NCI-H345 treated with DMSO at 0.1 percent for 48 hours (cell line): ENCODE measurements at regions not wholly inside any gene's neighbourhood (a gene's known extent, or its start where the extent isn't known, plus 50 kb on each side); places are given as distances from the start of the nearest gene placed in this dataset.

Experiments used
- DNase-seq: peaks from one replicate; lab custom pipeline; 2025; ENCODE audit not compliant: unreplicated experiment; lab: John Stamatoyannopoulos, UW

DNA sequence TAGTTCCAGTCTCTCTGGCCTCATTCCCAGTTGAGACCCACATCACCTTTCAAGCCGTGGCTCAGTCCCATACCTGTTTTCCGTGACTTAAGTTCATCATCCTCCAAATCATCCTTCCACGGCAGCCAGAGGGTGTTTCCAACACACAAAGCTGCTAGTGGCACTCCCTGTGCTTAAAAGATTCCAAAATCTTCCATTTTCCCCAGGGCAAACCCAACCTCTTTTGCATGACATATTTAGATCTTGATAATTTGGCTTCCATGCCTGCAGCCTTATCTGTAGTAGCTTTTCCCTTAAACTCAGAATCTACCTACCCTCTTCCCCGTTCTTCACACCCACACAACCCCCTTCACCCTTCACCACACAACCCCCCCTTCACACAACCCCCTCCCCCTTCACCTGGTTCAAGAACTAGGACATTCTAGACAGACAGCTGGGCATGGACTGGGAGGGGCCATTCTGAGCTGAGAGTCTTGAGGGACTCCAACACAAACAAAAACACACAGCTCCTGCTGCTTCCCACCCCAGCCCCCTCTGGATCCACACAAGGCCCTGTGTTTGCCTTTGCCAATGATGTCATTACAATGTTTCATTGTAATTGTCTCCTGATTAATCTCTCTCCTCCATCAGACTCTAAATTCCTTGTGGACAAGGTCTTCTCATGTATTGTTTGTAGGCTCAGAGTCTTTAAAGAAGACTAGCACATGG lies 268.2 kb downstream of the SH3GL2 start:
- DNase-seq = peak; percentile 39

DNA sequence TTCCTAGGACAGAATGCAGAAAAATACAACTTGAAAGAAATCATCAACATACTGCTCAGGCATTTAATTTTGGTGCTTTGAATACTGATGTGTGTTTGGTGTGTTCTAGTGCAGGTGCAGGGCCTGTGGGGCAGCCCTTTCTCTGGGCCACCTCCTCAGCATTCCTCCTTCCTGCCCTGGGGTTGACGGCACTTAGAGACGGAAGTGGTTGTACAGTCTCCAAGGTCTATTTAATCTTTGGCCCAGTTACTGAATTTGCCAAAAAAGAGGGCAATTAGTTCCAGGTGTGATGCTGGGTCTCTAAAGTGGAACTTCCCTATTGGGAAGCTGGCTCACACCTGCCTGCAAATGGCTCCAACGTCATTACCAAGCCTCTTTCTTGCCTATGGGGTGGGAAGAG lies 269.0 kb downstream of the SH3GL2 start:
- peak; percentile 9 for DNase-seq

DNA sequence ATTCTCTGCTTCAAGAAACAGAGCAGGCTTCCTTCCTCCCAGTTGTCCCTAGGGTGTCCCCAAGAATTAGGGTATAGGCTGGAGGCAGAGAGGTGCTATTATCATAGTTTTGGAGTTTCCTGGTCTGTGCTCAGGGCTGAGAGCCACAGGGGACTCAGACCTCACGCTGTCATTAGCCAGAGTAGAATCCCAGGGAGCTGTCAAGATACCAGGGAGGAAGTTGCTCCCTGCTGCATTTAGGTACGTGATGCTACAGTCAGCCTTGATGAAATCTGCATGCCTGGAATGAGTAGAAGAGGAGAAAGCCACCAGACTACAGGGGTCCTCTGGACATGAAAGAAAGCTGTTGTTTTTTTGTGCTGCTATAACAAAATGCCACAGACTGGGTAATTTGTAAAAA lies 273.2 kb downstream of the SH3GL2 start:
- DNase-seq = no peak

DNA sequence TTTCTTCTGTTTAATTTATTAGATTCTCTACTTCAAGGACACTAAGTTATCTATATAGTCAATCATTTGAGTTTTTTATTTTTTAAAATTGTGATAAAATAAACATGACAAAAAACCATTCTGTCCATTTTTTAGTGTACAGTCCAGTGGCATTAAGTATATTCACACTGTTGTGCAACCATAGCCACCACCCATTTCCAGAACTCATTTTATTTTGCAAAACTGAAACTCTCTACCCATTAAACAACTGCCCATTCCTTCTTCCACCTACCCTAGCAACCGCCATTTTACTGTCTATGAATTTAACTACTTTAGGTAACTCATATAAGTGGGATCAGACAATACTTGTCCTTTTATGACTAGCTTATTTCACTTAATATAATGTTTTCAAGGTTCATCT lies 275.6 kb downstream of the SH3GL2 start:
- DNase-seq = no peak

DNA sequence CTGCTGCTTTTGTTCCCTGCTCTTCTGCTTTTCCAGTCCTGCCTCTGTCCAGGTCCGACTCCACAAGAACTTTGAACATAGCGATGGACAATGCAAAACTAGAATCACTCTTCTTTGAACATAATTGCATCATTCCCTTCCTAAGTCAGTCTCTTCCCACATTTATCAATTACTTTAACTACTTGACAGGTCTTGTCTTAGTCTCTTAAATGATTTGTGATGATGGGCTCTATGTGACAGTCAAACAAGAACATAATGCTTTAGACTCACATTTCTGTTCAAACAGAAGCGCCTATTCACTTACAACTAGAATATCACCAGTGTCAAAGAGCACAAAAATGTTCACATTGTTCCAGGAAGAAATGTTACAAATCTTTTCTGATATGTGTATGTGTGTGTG lies 278.1 kb downstream of the SH3GL2 start:
- DNase-seq = no peak

DNA sequence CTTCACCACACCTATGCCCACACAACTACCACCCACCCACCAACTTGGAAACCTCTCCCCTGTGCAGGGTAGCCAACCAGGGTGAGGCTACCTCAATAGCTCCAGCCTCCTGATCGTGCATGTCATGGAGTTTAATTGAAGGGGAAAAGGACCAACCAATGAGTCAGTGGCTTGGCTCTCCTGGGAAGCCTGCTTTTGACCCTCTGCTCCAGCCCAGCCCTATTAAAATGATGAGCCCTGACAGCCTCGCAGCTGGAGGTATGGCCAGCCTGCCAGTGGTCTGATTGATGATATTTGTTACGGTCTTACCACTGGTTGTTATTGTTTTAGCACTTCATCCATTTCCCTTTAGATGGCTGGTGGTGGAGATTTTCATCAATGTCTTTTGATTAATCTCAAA lies 280.4 kb downstream of the SH3GL2 start:
- no peak for DNase-seq

DNA sequence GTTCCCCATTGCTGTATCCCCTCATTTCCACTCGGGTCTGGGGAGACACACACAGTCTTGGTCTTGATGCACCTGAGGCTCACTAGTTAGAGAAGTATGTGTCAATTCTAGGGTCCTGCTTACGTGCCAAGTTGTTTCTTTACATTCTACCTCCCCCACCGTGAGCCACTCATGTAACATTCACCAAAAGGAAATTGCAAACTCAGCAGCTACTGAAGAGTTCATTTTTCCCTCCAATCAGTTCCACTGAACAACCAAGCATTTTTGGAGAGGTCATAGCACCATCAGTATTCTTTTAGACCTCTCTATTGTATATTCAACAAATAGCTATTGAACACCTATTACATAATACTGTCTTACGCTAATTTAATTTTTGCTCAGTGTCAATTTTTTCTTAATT lies 281.1 kb downstream of the SH3GL2 start:
- no peak for DNase-seq

DNA sequence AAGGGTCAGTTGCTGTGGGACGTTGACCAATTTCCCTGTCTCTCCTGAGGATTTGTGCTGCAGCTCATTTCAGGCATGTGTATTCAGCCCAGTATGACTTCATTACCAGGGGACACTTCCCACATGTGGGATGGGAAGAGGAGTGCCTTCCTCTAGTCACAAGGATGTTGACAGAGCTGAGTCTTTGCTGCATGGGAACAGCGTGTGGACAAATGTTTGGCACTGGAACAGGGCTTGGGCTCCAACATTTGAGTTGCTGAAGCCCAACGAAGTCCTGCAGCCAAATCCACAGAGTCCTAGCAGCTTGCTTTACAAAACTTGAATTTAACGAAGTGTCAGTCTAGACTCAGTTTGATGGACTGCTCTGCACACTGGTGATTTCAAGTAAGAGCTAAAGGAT lies 283.2 kb downstream of the SH3GL2 start:
- DNase-seq = no peak

DNA sequence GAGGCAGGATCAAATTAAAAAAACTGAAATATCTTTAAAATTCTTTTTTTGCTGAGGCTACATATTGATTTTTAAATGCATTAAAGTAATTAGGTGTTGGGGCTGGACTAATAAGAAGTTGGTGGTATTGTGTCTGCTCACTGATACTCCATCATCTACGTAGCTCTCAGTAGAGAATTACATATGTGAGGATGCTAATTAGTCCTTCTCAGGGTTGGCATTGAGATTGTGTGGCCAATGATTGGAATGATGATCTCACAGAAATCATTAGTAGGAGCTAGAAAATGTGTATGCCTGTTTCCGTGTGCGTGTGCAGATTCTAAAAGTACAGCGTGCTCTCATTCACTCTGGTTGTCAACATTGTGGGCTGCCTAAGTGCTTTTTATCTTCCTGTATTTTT lies 283.8 kb downstream of the SH3GL2 start:
- no peak for DNase-seq

DNA sequence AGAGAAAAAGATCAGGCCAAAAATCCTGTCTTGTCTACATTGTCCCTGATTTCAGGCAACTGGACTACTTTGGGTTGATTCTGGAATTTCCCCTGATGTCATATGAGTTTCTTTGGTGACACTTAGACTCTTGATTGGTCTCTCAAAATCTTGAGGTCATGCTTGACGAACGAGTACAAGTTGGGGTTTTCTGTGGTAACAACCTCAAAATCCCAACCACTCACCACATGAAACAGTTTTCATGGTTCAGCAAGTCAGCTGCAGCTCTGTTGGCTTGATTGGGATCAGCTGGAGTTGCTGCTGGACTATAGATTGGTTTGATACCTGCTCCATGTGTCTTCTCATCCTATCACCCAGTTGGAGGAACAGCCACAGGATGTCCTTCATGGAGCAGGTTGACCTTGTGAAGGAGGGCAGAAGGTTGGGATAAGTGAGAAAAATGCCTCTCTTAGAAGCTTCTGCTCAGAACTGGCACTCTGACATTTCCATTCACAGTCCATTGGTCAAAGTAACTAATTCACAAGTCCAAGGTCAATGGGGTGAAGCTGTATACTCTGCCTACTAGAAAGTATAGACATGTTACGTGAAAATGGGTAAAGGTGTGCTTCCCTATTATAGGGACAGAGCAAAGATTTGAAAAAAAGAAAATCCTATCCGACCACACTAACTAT lies 284.5 kb downstream of the SH3GL2 start:
- DNase-seq = no peak

DNA sequence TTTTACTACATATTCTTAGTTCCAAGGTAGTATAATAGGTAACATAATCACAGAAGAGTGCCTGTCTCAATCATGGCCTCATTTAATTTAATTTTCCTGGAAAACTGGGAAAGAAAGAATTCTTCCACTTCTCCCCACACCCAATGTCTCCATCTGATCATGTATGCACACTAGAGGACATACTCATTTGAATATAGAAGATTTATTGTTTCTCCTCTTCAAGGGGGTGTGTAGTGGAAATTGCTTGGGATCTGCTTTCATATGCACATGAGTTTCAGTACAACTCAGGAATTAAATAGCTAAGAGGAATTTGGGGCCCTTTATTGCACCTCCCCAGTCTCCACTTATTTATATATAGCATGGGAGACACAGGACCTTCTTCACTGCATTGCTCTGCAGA lies 285.1 kb downstream of the SH3GL2 start:
- DNase-seq = no peak

DNA sequence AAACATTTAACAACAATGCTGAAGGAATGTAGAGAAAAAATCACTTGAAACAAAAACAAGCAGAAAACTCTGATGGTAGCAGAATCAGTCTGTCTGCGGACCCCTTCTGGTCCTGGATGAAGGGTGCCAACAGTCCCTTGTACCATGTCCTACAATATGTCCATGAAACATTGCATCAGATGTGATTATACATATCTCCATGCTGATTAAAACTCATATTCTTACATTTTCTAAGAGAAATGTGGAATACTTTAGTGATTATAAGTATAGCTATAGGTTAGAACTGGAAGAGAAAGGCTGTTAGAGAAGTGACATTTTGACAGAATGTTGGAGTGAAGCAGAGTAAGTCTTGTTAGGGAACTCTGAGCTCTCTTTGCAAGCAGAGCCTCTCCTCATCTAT lies 286.1 kb downstream of the SH3GL2 start:
- no peak for DNase-seq

DNA sequence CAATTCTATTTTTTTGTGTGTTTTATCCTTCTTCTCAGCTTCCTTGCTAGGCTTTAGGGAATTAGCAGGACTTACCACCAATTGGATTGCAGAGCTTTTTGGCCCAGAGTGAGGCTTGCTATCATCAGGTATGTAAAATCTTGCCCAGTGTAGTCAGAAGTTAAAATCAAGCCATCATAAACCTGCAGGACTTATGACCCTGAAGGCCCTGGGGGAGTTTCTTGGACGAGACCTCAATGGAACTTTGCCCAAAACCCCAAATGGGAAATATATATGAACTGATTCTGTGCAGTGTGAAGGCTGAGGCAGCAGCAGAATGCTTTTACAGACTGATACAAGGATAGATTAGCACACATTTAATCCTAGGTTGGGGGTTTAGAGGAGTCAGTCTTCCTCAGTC lies 287.0 kb downstream of the SH3GL2 start:
- no peak for DNase-seq

DNA sequence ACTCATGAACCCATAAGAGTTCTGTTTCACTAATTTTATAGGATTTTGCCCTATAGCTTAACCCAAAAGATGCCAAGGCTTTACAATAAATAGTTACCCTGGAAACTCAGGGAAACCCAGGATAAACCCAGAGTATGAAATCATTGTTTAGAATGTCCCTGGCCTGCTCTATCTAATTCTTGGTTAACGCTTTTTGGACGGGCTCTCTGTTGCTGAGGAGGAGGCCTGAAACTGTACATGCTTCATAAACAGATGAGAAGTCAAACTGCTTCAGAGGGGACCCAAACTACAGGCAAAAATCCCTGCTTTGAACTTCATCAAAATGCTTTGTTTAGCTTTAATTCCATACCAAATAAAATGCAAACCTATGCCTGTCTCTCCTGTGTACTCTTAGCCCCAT lies 291.9 kb downstream of the SH3GL2 start:
- DNase-seq = no peak

DNA sequence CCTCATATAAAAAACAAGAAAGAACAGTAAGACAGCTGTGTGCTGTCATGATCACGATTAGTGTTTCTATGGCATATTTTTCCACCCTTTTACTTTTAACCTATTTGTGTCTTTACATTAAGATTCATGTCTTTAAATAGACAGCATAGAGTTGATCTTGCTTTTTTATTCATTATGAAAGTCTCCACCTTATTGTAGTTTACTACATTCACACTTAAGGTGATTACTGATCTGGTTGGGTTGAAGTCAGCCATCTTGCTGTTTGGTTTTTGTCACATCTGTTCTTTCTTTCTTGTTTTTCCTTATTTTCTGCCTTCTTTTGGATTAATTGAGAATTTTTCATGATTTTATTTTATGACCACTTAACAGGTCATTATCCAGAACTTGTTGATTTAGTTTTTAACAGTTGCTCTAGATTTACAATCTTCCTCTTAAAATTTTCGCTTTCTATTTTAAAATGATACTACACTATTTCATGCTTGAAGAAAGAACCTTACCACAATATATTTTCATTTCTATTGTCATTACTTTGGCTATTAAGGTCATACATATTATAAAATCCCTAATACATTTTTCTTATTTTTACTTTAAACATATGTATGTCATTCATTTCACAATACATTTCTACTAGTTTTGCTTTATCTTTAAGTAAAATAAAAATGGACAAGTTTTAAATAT lies 292.5 kb downstream of the SH3GL2 start:
- no peak for DNase-seq

DNA sequence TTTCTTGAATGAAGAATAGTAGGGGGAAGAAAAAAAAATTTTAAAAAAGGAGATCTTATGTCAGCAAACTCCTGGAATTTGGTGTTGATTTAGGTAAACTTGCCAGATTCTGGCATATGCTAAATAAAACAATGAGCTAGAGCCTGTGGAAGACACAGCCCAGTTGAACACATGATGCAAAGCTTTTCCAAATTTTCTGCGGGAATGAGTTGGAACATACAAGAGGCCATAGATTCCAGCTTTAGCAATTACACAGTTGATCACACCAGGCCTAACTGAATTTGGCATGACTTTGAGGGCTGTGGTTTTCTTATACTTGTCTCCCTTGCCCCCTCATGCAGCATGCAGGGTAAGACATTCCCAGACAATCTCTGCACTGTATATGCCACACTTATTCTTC lies 297.0 kb downstream of the SH3GL2 start:
- no peak for DNase-seq

DNA sequence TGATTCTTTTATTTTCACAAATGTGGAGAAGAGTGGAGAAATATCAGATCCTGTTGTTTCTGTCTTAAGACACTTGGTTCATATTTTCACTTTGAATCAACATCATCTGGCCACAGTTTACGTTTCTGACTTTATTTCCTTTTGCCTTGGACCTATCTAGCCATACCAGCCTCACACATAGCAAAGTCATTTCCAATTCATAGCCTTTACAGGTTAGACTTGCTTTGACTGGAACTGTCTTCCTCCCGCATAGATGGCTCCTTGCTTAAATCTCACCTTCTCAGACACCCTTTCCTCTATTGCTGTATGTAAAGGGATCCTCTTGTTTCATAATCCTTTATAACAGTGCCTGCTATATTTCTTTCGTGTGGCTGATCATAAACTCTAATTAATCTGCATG lies 297.8 kb downstream of the SH3GL2 start:
- no peak for DNase-seq

DNA sequence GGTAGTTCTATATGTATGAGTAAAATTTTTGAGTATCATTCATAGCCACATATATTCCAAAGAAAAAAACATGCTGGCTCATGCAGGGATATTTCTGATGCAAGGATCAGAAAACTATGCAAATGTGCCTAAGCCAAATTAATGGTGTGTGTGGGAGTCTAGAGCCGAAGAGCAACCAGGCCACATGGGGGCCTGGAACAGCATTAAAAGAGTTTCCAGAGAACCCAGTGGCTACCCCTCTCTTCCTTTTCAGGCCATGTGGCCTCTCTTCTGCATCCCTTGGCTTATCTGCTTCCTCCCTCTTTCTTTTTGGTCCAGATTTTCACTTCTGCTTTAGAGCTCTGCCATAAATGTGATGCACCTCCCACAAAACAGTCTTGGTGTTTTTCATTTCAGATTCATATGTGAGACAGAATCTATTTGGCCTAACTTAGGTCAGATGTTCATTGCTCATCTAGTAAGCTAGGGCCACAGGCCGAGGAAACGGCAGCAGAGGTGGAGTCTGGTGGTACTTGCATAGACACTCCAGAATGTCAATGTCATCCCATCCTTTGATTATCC lies 300.0 kb downstream of the SH3GL2 start:
- no peak for DNase-seq

DNA sequence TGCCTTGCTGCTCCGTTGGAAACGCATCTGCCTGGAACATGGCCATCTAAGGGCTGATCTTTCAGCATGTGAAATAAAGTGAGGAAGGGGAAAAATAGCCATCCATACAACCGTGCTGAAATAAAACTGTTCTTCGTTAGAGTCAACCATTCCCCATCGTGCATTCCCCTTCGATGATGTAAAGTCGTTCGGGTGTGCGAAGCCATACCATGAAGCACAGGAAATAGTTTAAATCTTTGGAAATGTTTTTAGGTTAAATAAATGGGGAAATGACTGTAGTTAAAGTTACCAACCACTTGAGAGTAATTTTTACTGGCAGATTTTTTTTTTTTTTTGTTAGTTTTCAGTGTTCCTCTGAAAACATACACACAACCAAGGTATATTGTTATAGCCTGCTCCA lies 302.5 kb downstream of the SH3GL2 start:
- no peak for DNase-seq

DNA sequence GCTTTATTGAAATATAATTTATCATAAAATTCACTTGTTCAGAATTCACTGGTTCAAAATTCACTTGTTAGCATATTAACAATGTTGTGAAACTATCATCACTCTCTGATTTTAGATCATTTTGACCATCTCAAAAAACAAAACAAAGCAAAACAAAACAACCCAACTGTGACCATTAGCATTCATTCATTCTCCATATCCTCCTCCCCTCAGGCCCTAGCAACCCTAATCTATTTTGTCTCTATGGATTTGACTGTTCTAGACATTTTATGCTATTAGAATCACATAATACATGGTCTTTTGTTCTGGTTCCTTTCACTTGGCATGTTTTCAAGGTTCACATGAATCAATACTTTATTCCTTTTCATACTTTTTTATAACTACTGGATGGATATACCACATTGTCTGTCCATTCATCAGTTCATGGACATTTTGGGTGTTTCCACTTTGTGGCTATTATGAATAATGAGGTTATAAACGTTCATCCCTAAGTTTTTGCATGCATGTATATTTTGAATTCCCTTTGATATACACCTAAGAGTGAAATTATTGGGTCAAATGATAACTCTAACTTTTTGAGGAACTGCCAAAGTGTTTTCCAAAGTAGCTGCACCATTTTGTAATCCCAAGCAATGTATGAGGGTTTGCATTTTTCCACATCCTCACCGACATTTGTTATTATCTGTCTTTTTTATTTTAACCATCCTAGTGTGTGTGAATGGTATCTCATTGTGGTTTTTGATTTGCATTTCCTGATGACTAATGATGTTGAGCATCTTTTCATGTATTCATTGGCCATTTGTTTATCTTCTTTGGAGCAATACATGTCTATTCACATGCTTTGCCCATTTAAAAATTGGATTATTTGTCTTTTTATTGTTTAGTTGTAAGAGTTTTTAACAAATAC lies 304.1 kb downstream of the SH3GL2 start:
- no peak for DNase-seq

DNA sequence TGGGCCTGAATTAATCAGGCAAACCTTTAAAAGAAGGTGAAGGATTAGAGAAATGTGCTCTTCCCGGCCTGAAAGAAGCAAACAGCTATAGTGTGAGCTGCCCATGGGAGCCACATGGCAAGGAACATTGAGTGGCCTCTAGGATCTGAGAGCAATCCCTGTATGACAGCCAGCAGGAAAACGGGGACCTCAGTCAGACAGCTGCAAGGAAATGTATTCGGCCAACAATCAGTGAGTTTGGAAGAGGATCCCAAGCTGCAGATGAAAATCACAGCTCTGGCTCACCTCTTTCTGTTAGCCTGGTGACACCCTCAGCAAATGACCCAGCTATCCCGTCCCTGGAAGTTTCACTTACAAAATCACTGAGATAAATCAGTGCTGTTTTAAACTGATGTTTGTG lies 309.2 kb downstream of the SH3GL2 start:
- no peak for DNase-seq
